Muscle of back (tissue), 3 donors: ENCODE measurements at regions not wholly inside any gene's neighbourhood (a gene's known extent, or its start where the extent isn't known, plus 50 kb on each side); places are given as distances from the start of the nearest gene placed in this dataset.

Source experiments
- DNase-seq, 3 donors: peaks; one replicate each; pipeline versions ENCODE4 v3.0.0 to v3.0.0-alpha.2; 2013

GRCh38 chrX:109928596-109929335 is 74.1 kb upstream of the TMEM164 start:
- no peak for DNase-seq

DNA sequence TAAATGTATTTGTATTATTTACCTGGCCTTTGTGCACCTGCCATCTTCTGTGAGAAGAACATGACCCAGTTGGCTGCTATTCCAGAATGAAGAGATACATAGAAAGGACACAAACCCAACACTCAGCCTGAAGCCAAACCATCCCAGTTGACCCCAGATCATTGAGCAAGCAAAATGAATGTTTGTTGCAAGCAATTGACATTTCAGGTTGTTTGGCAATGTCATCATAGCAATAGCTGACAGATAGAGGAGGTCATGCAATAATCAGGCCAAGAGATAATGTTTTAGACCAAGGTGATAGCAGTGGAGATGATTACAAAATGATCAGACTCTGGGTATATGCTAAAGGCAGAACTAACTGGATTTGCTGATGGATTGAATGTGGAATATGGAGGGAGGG is 71.2 kb upstream of the TMEM164 start:
- DNase-seq: no peak

- no peak for DNase-seq
Observed at GRCh38 chrX:109934434-109934833, 68.5 kb upstream of the TMEM164 start.

DNA sequence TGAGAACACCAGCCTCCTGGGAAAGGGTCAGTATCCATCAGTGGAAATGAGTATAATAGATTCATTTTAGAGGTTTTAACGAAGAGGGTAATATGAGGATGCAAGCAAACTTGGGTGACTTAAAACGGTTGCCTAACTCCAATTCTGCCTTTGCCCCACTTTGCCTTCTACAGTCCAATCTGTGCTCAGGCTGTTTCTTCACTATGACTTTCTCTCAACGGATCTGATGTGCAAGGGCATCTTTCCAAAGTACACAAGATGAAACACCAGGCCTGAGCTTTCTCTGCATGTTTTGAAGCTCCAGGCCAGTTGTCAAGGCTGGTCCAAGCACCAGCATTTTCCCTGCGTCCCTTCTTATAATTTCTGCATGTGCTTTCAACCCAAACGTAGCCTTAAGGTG is 68.0 kb upstream of the TMEM164 start:
- DNase-seq: no peak

- DNase-seq: no peak
Observed at GRCh38 chrX:109936114-109936513, 66.8 kb upstream of the TMEM164 start.

- no peak for DNase-seq
Observed at GRCh38 chrX:109936598-109936997, 66.3 kb upstream of the TMEM164 start.

DNA sequence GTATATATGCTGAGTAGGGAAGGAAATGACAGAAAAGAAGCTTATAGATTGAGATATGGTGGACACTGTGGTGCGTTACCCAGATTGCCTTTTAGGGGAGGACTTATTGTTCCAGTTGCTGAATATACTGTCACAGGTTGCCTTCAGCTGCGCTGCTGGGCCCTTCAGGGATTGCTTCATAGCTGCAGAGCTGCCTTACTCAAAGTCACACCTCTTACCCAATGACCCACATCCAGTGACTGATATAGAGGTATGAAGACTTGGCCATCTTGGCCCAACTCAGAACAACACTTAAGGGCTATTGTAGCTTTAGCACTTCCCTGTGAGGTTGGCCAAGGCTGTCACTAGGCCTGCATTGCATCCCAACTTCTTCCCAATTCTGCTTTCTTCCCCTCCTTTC is 63.4 kb upstream of the TMEM164 start:
- no peak for DNase-seq

DNA sequence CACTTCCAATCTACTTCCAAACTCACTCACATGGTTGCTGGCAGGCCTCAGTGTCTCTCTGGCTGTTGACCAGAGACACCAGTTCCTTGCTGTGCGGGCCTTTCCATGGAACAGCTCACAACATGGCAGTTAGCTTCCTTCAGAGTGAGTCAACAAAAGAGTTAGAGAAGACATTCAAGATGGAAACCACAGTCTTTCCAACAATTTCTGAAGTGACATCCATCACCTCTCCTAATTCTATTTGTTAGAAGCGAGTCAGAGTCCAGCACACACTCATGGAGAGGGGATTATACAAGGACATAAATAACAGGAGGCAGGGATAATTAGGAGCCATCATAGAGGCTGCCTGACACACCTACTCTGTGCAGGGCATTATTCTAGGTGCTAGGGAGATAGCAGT is 62.5 kb upstream of the TMEM164 start:
- no peak for DNase-seq

GRCh38 chrX:109943092-109943739 is 59.7 kb upstream of the TMEM164 start:
- DNase-seq: no peak

DNA sequence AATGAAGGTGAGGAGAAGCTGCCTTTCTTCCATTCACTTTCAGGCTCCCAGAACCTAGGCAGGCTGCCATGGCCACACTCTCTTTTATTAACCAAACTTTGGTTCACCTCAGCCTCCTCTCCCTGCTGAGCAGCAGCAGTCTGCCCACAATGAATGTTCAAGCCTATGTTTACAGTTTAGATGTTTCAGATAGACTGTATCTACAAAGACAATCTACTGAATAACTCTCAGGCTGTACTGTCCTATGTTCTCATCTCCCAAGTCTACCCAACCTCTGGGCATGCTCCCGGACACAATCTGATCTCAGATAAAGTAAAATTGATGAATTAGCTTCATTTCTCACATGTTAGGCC is 59.2 kb upstream of the TMEM164 start:
- DNase-seq: no peak

DNA sequence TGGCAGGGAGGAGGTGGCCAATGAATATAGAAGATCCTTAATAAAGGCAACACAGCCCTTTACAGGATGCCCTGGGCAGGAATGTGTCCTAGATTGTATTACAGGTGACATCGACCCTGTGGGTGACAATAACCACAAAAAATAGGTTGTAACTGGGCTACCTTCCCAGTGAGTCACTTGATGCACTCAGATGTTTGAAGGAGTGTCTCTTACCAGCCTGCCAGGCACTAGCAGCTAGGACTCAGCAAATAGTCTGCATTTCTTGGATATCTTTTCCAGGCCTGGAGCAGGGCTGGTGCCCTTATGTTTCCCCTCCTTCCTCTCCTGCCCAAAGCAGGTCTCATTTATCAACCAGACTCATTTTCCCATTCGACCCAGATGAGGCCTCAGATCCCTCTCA is 50.9 kb upstream of the TMEM164 start:
- no peak for DNase-seq

GRCh38 chrX:109952985-109953905 is 49.7 kb upstream of the TMEM164 start:
- DNase-seq: peak in 1 of 3 donors; percentile 3
